Ishikawa (cell line): ENCODE measurements at regions not wholly inside any gene's neighbourhood (a gene's known extent, or its start where the extent isn't known, plus 50 kb on each side); places are given as distances from the start of the nearest gene placed in this dataset.

Experiments
- CREB1 ChIP-seq: IDR thresholded peaks from 2 replicates; pipeline ENCODE4 v1.6.1; 2012; ENCODE audit warnings: low read depth
- TF ChIP-seq, protein P1 (sequence below): IDR thresholded peaks from 2 replicates; pipeline ENCODE4 v1.6.1; 2012

DNA sequence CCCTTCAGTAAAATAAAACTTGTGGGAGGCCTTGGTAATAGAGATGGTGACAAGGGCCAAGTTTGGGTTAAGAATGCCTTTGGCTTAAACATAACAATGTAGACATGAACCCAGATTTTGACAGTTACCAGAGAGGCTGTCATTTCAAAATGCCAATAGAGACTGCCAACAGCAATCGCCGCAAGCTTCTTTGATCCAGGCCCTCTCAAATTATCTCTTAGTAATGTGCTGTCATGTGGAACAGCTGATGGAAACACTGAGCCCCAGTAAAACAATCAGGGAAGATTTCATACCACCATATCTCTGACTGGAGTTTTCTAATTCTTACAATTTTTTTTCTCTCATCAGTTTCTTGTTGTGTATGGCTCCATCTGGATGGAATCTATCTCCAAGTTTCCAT, 80.5 kb downstream of the ZNF330 start:
- TF ChIP-seq, protein P1, sequence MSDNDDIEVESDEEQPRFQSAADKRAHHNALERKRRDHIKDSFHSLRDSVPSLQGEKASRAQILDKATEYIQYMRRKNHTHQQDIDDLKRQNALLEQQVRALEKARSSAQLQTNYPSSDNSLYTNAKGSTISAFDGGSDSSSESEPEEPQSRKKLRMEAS = no peak
- no peak for TF ChIP-seq CREB1
